GM20000 (cell line): ENCODE measurements at regions not wholly inside any gene's neighbourhood (a gene's known extent, or its start where the extent isn't known, plus 50 kb on each side); places are given as distances from the start of the nearest gene placed in this dataset.

Experiments
- DNase-seq: peaks from one replicate; pipeline ENCODE4 v3.0.0; 2012; ENCODE audit warnings: low spot score
- CTCF ChIP-seq: IDR thresholded peaks from 2 replicates; pipeline ENCODE4 v1.5.1; 2012; ENCODE audit warnings: mild to moderate bottlenecking, control low read depth; ENCODE audit errors: extremely low read depth, missing control alignments

- no peak for DNase-seq
- TF ChIP-seq CTCF, result no peak
These were observed 481.9 kb downstream of the ARL4A start for GRCh38 chr7:13169356-13169755.

- DNase-seq, result no peak
- TF ChIP-seq CTCF, result no peak
These were observed 487.6 kb downstream of the ARL4A start for GRCh38 chr7:13174991-13175390.

GRCh38 chr7:13179011-13179582 lies 491.7 kb downstream of the ARL4A start:
- TF ChIP-seq CTCF, result no peak
- no peak for DNase-seq

- no peak for TF ChIP-seq CTCF
- DNase-seq, result no peak
These were observed 492.5 kb downstream of the ARL4A start for GRCh38 chr7:13179775-13180523.

- no peak for DNase-seq
- TF ChIP-seq CTCF, result no peak
These were observed 493.8 kb downstream of the ARL4A start for GRCh38 chr7:13181216-13181615.

- TF ChIP-seq CTCF, result no peak
- no peak for DNase-seq
These were observed 497.7 kb downstream of the ARL4A start for GRCh38 chr7:13185139-13185538.

- DNase-seq, result no peak
- no peak for TF ChIP-seq CTCF
These were observed 500.9 kb downstream of the ARL4A start for GRCh38 chr7:13188236-13188805.
